ENCODE measurements at regions not wholly inside any gene's neighbourhood (a gene's known extent, or its start where the extent isn't known, plus 50 kb on each side); places are given as distances from the start of the nearest gene placed in this dataset.

DNA sequence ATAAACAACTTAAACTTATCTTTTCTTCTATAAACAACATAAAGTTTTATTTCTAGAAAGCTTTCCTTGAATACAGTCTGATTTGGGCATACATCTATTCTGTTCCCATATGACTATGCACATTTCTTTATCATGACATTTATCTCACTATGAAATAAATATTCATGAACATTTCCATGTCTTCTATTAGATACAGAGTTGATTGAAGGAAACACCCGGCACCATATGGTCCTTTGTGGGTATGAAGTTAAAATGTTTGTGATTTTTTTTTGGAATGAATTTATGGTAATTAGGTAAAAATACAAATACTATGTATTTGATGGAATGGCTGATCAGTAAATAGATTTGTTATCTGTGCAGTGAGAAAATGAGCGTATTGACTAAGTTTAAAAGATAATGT lies 1209.8 kb upstream of the ACO1 start:
- TF ChIP-seq CTCF (IDR thresholded peaks at IDR 0.05; ENCODE audit: low read depth, low read length) (no peak), EZH2phosphoT487 (IDR thresholded peaks at IDR 0.05; ENCODE audit: low read depth) (no peak)
